Neural cell (in vitro differentiated cells): ENCODE measurements at regions not wholly inside any gene's neighbourhood (a gene's known extent, or its start where the extent isn't known, plus 50 kb on each side); places are given as distances from the start of the nearest gene placed in this dataset.

Source experiments
- H2AFZ ChIP-seq: fragments of 200-600, 300-800 bp; sonication (generic), shearing (Covaris generic); 2 replicates; pipeline ENCODE4 v1.6.0; 2014; ENCODE audit warnings: low read depth, mild to moderate bottlenecking, antibody characterized with exemption, low read length, moderate library complexity
- H3F3A ChIP-seq: fragments of 200-600 bp; shearing (Covaris generic); 2 replicates; pipeline ENCODE4 v1.6.1; 2016; ENCODE audit warnings: mild to moderate bottlenecking, moderate library complexity, mixed read lengths, antibody characterized with exemption, low read length; ENCODE audit not compliant: insufficient read depth, poor library complexity, severe bottlenecking
- H3K27ac ChIP-seq: fragments of 200-600, 300-800 bp; sonication (generic), shearing (Covaris generic); 2 replicates; pipeline ENCODE4 v1.5.1; 2014; ENCODE audit warnings: mild to moderate bottlenecking, low read length, moderate library complexity
- H3K27me3 ChIP-seq: fragments of 300-800, 200-600 bp; sonication (generic), shearing (Covaris generic); 2 replicates; pipeline ENCODE4 v1.6.0; 2014; ENCODE audit warnings: mild to moderate bottlenecking, low read depth, low read length, moderate library complexity; ENCODE audit not compliant: insufficient read depth
- H3K36me3 ChIP-seq: fragments of 300-800, 200-600 bp; sonication (generic), shearing (Covaris generic); 2 replicates; pipeline ENCODE4 v1.5.1; 2014; ENCODE audit warnings: mild to moderate bottlenecking, antibody characterized with exemption, low read length, moderate library complexity; ENCODE audit not compliant: insufficient read depth
- H3K4me2 ChIP-seq: fragments of 300-800, 200-600 bp; sonication (generic), shearing (Covaris generic); 2 replicates; pipeline ENCODE4 v1.6.0; 2014; ENCODE audit warnings: mild to moderate bottlenecking, low read length
- H3K4me3 ChIP-seq: fragments of 300-800, 200-600 bp; sonication (generic), shearing (Covaris generic); 2 replicates; pipeline ENCODE4 v1.5.1; 2014; ENCODE audit warnings: mild to moderate bottlenecking, low read length, moderate library complexity
- H3K79me2 ChIP-seq: fragments of 200-600 bp; shearing (Covaris generic); replicated peaks from 2 replicates; pipeline ENCODE4 v1.6.0; 2014; ENCODE audit warnings: mild to moderate bottlenecking, low read length, moderate library complexity; ENCODE audit not compliant: insufficient read depth
- H3K9ac ChIP-seq: fragments of 300-800, 200-600 bp; sonication (generic), shearing (Covaris generic); 2 replicates; pipeline ENCODE4 v1.6.1; 2016; ENCODE audit warnings: mild to moderate bottlenecking, low read length, mixed read lengths
- H3K9me2 ChIP-seq: fragments of 200-600 bp; shearing (Covaris generic); 2 replicates; pipeline ENCODE4 v1.6.1; 2016; ENCODE audit warnings: mild to moderate bottlenecking, low read length, mixed read lengths; ENCODE audit not compliant: insufficient read depth
- H3K9me3 ChIP-seq: fragments of 200-600, 300-800 bp; sonication (generic), shearing (Covaris generic); 2 replicates; pipeline ENCODE4 v1.6.1; 2016; ENCODE audit warnings: mild to moderate bottlenecking, mixed run types, low read length, moderate library complexity, mixed read lengths
- H4K20me1 ChIP-seq: fragments of 200-600 bp; shearing (Covaris generic); 2 replicates; pipeline ENCODE4 v1.6.1; 2016; ENCODE audit warnings: mild to moderate bottlenecking, mixed run types; ENCODE audit not compliant: insufficient read depth
- EP300 ChIP-seq: fragments of 450-650 bp; conservative IDR thresholded peaks from 2 replicates; pipeline ENCODE4 v1.6.1; 2014; ENCODE audit warnings: antibody characterized with exemption, mild to moderate bottlenecking, moderate library complexity; ENCODE audit not compliant: poor library complexity, severe bottlenecking
- EZH2 ChIP-seq: fragments of 200-600, 300-800 bp; shearing (Covaris generic), sonication (generic); IDR thresholded peaks from 2 replicates; pipeline ENCODE4 v1.6.1; 2014; ENCODE audit warnings: antibody characterized with exemption, low read length, borderline replicate concordance, mild to moderate bottlenecking; ENCODE audit not compliant: insufficient read depth, poor library complexity, severe bottlenecking
- MXI1 ChIP-seq: fragments of 450-650 bp; conservative IDR thresholded peaks from 2 replicates; pipeline ENCODE4 v1.6.1; 2014; ENCODE audit warnings: antibody characterized with exemption, mild to moderate bottlenecking; ENCODE audit not compliant: poor library complexity, severe bottlenecking
- POLR2AphosphoS5 ChIP-seq: IDR thresholded peaks from 2 replicates; pipeline ENCODE4 v1.6.1; 2012
- RAD21 ChIP-seq: fragments of 450-650 bp; conservative IDR thresholded peaks from 2 replicates; pipeline ENCODE4 v1.6.1; 2014; ENCODE audit warnings: antibody characterized with exemption, mild to moderate bottlenecking, moderate library complexity
- SMC3 ChIP-seq: fragments of 450-650 bp; conservative IDR thresholded peaks from 2 replicates; pipeline ENCODE4 v1.6.1; 2014; ENCODE audit warnings: antibody characterized with exemption, mild to moderate bottlenecking, moderate library complexity; ENCODE audit not compliant: poor library complexity
- TAF1 ChIP-seq: IDR thresholded peaks from 2 replicates; pipeline ENCODE4 v1.6.1; 2012; ENCODE audit warnings: low read depth
- TF ChIP-seq, protein P1 (sequence below): IDR thresholded peaks from 2 replicates; pipeline ENCODE4 v1.6.1; 2012; ENCODE audit warnings: borderline replicate concordance
- TF ChIP-seq, protein P2 (sequence below): fragments of 450-650 bp; IDR thresholded peaks from 2 replicates; pipeline ENCODE4 v1.5.1; 2014; ENCODE audit warnings: antibody characterized with exemption, mild to moderate bottlenecking, moderate library complexity; ENCODE audit not compliant: poor library complexity, severe bottlenecking

DNA sequence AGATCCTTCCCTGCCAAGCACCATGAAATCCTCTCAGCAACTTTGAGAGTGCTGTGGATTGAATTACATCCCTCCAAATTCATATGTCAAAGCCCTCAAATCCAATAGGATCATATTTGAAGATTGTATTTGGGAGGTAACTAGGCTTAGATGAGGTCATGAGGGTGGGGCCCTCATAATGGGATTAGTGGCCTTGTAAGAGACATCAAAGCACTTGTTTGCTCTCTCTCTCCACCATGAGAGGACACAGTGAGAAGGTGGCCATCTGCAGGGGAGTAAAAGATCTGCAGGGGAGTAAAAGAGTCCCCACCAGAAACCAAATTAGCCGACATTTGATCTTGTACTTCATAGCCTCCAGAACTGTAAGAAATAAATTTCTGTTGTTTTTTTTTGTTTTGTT, 298.2 kb downstream of the SAMD5 start:
- Histone ChIP-seq H3K27me3 (no peaks in the 10 kb centered on the region), H3K36me3 (no peaks in the 10 kb centered on the region), H3K9me3 (no peaks in the 10 kb centered on the region), H3K4me2 (no peak overlapping the region), H3K79me2 (no peaks in the 10 kb centered on the region), H3K27ac (no peak overlapping the region), H3F3A (no peaks in the 10 kb centered on the region), H3K9me2 (no peaks in the 10 kb centered on the region), H3K4me3 (no peak overlapping the region), H4K20me1 (no peaks in the 10 kb centered on the region), H3K9ac (no peak overlapping the region), H2AFZ (no peak overlapping the region)
- TF ChIP-seq, protein P1, sequence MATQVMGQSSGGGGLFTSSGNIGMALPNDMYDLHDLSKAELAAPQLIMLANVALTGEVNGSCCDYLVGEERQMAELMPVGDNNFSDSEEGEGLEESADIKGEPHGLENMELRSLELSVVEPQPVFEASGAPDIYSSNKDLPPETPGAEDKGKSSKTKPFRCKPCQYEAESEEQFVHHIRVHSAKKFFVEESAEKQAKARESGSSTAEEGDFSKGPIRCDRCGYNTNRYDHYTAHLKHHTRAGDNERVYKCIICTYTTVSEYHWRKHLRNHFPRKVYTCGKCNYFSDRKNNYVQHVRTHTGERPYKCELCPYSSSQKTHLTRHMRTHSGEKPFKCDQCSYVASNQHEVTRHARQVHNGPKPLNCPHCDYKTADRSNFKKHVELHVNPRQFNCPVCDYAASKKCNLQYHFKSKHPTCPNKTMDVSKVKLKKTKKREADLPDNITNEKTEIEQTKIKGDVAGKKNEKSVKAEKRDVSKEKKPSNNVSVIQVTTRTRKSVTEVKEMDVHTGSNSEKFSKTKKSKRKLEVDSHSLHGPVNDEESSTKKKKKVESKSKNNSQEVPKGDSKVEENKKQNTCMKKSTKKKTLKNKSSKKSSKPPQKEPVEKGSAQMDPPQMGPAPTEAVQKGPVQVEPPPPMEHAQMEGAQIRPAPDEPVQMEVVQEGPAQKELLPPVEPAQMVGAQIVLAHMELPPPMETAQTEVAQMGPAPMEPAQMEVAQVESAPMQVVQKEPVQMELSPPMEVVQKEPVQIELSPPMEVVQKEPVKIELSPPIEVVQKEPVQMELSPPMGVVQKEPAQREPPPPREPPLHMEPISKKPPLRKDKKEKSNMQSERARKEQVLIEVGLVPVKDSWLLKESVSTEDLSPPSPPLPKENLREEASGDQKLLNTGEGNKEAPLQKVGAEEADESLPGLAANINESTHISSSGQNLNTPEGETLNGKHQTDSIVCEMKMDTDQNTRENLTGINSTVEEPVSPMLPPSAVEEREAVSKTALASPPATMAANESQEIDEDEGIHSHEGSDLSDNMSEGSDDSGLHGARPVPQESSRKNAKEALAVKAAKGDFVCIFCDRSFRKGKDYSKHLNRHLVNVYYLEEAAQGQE: no peak
- TF ChIP-seq EZH2 (no peak), EP300 (no peak), SMC3 (no peak), RAD21 (no peak), POLR2AphosphoS5 (no peak), TAF1 (no peak), MXI1 (no peak)
- TF ChIP-seq, protein P2, sequence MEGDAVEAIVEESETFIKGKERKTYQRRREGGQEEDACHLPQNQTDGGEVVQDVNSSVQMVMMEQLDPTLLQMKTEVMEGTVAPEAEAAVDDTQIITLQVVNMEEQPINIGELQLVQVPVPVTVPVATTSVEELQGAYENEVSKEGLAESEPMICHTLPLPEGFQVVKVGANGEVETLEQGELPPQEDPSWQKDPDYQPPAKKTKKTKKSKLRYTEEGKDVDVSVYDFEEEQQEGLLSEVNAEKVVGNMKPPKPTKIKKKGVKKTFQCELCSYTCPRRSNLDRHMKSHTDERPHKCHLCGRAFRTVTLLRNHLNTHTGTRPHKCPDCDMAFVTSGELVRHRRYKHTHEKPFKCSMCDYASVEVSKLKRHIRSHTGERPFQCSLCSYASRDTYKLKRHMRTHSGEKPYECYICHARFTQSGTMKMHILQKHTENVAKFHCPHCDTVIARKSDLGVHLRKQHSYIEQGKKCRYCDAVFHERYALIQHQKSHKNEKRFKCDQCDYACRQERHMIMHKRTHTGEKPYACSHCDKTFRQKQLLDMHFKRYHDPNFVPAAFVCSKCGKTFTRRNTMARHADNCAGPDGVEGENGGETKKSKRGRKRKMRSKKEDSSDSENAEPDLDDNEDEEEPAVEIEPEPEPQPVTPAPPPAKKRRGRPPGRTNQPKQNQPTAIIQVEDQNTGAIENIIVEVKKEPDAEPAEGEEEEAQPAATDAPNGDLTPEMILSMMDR: no peak

DNA sequence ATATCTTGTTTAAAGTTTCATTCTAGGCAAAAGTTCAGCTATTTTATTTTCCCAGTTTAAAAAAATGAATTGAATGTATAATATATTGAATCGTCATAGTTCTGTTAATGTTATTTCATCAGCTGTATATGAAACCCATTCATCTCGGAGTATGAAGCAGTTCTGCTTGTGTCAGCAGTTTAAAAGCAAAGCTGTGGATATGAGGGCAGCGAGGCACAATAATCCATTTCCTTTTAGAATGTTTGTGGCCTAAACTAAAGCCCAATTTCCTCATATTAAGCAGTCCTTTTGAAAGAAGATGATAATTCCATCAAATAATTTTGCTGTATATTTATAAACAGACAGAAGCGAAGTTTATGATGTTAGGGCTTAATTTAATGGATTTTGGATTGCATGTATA, 300.1 kb downstream of the SAMD5 start:
- Histone ChIP-seq H3K27ac (no peak overlapping the region), H3K4me2 (no peak overlapping the region), H2AFZ (no peak overlapping the region), H3K9me2 (no peaks in the 10 kb centered on the region), H3K36me3 (no peaks in the 10 kb centered on the region), H3K27me3 (no peaks in the 10 kb centered on the region), H4K20me1 (no peaks in the 10 kb centered on the region), H3K9ac (no peak overlapping the region), H3K79me2 (no peaks in the 10 kb centered on the region), H3K9me3 (no peaks in the 10 kb centered on the region), H3K4me3 (no peak overlapping the region), H3F3A (no peaks in the 10 kb centered on the region)
- TF ChIP-seq, protein P2: no peak
- TF ChIP-seq EZH2 (no peak), RAD21 (no peak), POLR2AphosphoS5 (no peak), TAF1 (no peak), MXI1 (no peak), SMC3 (no peak), EP300 (no peak)
- TF ChIP-seq, protein P1: no peak
